Neural progenitor cell (in vitro differentiated cells): ENCODE measurements at regions not wholly inside any gene's neighbourhood (a gene's known extent, or its start where the extent isn't known, plus 50 kb on each side); places are given as distances from the start of the nearest gene placed in this dataset.

Experiments used
- DNase-seq: peaks from one replicate; pipeline ENCODE4 v3.0.0-alpha.2; 2016; ENCODE audit warnings: low spot score
- H2AFZ ChIP-seq: fragments of 200-600 bp; sonication (generic); replicated peaks from 2 replicates; pipeline ENCODE4 v1.6.1; 2016; ENCODE audit warnings: antibody characterized with exemption
- H3F3A ChIP-seq: fragments of 200-600 bp; sonication (generic); 2 replicates; pipeline ENCODE4 v1.6.1; 2016; ENCODE audit warnings: antibody characterized with exemption, low read depth
- H3K27ac ChIP-seq: fragments of 200-600 bp; sonication (generic); 2 replicates; pipeline ENCODE4 v1.5.1; 2016; ENCODE audit warnings: mild to moderate bottlenecking
- H3K27me3 ChIP-seq: fragments of 200-600 bp; sonication (generic); 2 replicates; pipeline ENCODE4 v1.6.1; 2016; ENCODE audit warnings: mild to moderate bottlenecking, moderate library complexity
- H3K36me3 ChIP-seq: fragments of 200-600 bp; sonication (generic); 2 replicates; pipeline ENCODE4 v1.5.1; 2016
- H3K4me1 ChIP-seq: fragments of 200-600 bp; sonication (generic); 2 replicates; pipeline ENCODE4 v1.6.1; 2016; ENCODE audit warnings: mixed run types
- H3K4me2 ChIP-seq: fragments of 200-600 bp; sonication (generic); 2 replicates; pipeline ENCODE4 v1.6.1; 2016
- H3K4me3 ChIP-seq: fragments of 200-600 bp; sonication (generic); 2 replicates; pipeline ENCODE4 v1.5.1; 2016
- H3K79me2 ChIP-seq: fragments of 200-600 bp; sonication (generic); 2 replicates; pipeline ENCODE4 v1.6.1; 2016; ENCODE audit warnings: low read depth
- H3K9ac ChIP-seq: fragments of 200-600 bp; sonication (generic); 2 replicates; pipeline ENCODE4 v1.6.1; 2016
- H3K9me3 ChIP-seq: fragments of 200-600 bp; sonication (generic); 2 replicates; pipeline ENCODE4 v1.5.1; 2016; ENCODE audit warnings: low read depth
- H4K20me1 ChIP-seq: fragments of 200-600 bp; sonication (generic); 2 replicates; pipeline ENCODE4 v1.6.1; 2016; ENCODE audit warnings: low read depth
- H3K27ac Mint-ChIP-seq: 3 replicates; pipeline ENCODE4 v1.8.0; 2021; ENCODE audit warnings: mixed read lengths
- H3K27me3 Mint-ChIP-seq: 2 replicates; pipeline ENCODE4 v1.8.0; 2022; ENCODE audit warnings: low read depth, mild to moderate bottlenecking, inconsistent platforms, moderate library complexity, mixed read lengths; ENCODE audit not compliant: insufficient read depth
- H3K36me3 Mint-ChIP-seq: 3 replicates; pipeline ENCODE4 v1.8.0; 2021; ENCODE audit warnings: mixed read lengths
- H3K4me1 Mint-ChIP-seq: 3 replicates; pipeline ENCODE4 v1.8.0; 2021; ENCODE audit warnings: mixed read lengths
- H3K4me3 Mint-ChIP-seq: 3 replicates; pipeline ENCODE4 v1.8.0; 2021; ENCODE audit warnings: mild to moderate bottlenecking, moderate library complexity, mixed read lengths
- H3K9me3 Mint-ChIP-seq: 3 replicates; pipeline ENCODE4 v1.8.0; 2020; ENCODE audit warnings: mixed read lengths
- EZH2 ChIP-seq: fragments of 200-600 bp; sonication (generic); IDR thresholded peaks from 2 replicates; pipeline ENCODE4 v1.6.1; 2017; ENCODE audit warnings: antibody characterized with exemption, mild to moderate bottlenecking, moderate library complexity
- EZH2phosphoT487 ChIP-seq: fragments of 200-600 bp; sonication (generic); IDR thresholded peaks from 2 replicates; pipeline ENCODE4 v1.6.1; 2017; ENCODE audit warnings: antibody characterized with exemption
- TF ChIP-seq, protein P1 (sequence below): fragments of 200-600 bp; sonication (generic); IDR thresholded peaks from 2 replicates; pipeline ENCODE4 v1.5.1; 2017; ENCODE audit warnings: antibody characterized with exemption, mild to moderate bottlenecking

DNA sequence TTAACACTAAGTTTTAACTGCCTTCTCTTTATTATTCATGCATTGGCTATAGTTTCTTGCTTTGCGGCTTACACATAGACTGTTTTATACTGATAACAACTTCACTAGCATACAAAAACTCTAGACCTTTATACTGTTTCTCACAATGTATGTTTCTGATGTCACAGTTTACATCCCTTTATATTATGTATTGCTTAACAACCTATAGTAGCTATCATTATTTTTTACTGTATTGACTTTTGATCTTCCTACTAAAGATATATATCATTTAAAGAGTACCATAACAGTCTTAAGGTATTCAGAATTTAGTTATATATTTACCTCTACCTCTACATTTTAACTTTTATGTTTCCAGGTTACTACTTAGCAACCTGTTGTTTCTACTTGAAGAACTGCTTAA is 543.3 kb upstream of the ARGLU1 start:
- Histone ChIP-seq H3K79me2 (no peaks in the 10 kb centered on the region), H3K36me3 (no peaks in the 10 kb centered on the region), H2AFZ (no peak overlapping the region), H3K4me2 (no peak overlapping the region), H3K4me3 (no peak overlapping the region), H3K9ac (no peak overlapping the region), H3K4me1 (peaks cover 4% of the 10 kb centered on the region), H3K9me3 (peaks cover 3% of the 10 kb centered on the region), H4K20me1 (no peaks in the 10 kb centered on the region), H3K27ac (no peak overlapping the region), H3F3A (no peaks in the 10 kb centered on the region), H3K27me3 (no peaks in the 10 kb centered on the region)
- no peak for TF ChIP-seq EZH2phosphoT487
- TF ChIP-seq EZH2 = no peak
- TF ChIP-seq, protein P1, sequence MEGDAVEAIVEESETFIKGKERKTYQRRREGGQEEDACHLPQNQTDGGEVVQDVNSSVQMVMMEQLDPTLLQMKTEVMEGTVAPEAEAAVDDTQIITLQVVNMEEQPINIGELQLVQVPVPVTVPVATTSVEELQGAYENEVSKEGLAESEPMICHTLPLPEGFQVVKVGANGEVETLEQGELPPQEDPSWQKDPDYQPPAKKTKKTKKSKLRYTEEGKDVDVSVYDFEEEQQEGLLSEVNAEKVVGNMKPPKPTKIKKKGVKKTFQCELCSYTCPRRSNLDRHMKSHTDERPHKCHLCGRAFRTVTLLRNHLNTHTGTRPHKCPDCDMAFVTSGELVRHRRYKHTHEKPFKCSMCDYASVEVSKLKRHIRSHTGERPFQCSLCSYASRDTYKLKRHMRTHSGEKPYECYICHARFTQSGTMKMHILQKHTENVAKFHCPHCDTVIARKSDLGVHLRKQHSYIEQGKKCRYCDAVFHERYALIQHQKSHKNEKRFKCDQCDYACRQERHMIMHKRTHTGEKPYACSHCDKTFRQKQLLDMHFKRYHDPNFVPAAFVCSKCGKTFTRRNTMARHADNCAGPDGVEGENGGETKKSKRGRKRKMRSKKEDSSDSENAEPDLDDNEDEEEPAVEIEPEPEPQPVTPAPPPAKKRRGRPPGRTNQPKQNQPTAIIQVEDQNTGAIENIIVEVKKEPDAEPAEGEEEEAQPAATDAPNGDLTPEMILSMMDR = no peak
- peaks cover 2% of the 10 kb centered on the region for H3K36me3 Mint-ChIP-seq
- DNase-seq = no peak
- peaks cover 6% of the 10 kb centered on the region for H3K4me1 Mint-ChIP-seq
- H3K4me3 Mint-ChIP-seq = no peak overlapping the region
- H3K27ac Mint-ChIP-seq = no peak overlapping the region
- H3K9me3 Mint-ChIP-seq = peaks cover 27% of the 10 kb centered on the region
- no peaks in the 10 kb centered on the region for H3K27me3 Mint-ChIP-seq

DNA sequence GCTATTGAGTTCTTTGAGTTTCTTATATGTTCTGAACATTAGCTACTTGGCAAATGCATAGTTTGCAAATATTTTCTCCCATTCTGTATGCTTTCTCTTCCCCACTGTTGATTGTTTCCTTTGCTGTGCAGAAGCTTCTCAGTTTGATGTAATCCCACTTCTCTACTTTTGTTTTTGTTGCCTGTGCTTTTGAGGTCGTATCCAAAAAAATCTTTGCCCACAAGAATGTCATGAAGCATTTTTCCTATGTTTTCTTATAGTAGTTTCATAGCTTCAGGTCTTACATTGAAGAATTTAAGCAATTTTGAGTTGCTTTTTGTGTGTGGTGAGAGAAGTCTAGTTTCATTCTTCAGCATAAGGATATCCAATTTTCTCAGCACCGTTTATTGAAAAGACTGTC is 536.7 kb upstream of the ARGLU1 start:
- H3K9me3 Mint-ChIP-seq = peaks cover 19% of the 10 kb centered on the region
- Histone ChIP-seq H4K20me1 (no peaks in the 10 kb centered on the region), H3K9me3 (peaks cover 3% of the 10 kb centered on the region), H3K36me3 (no peaks in the 10 kb centered on the region), H3K79me2 (no peaks in the 10 kb centered on the region), H2AFZ (peak overlapping the region; percentile 54), H3K27ac (no peak overlapping the region), H3K4me3 (no peak overlapping the region), H3K9ac (no peak overlapping the region), H3K27me3 (no peaks in the 10 kb centered on the region), H3K4me1 (peaks cover 6% of the 10 kb centered on the region), H3F3A (no peaks in the 10 kb centered on the region), H3K4me2 (no peak overlapping the region)
- no peak overlapping the region for H3K27ac Mint-ChIP-seq
- TF ChIP-seq EZH2 (no peak), EZH2phosphoT487 (no peak)
- TF ChIP-seq, protein P1 = no peak
- H3K27me3 Mint-ChIP-seq = peaks cover 2% of the 10 kb centered on the region
- no peak overlapping the region for H3K4me3 Mint-ChIP-seq
- DNase-seq = no peak
- peaks cover 7% of the 10 kb centered on the region for H3K4me1 Mint-ChIP-seq
- no peaks in the 10 kb centered on the region for H3K36me3 Mint-ChIP-seq

DNA sequence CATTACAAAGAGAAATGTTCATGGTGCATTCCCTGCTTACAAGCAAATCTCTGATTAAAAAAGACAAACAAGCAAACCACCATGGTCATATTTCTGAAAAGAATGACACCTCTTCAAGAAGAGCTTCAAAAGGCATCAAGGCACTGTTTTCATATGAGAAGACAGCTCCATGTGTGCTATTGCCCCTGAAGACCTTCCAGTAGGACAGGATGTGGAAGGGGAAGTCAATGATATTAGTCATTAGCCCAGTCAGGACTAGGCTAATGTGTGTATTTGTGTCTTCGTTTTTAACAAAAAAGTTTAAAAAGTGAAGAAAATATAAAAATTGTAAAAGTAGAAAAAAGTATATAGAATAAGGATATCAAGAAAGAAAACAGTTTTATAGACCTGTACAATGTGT is 534.7 kb upstream of the ARGLU1 start:
- Histone ChIP-seq H3K4me2 (no peak overlapping the region), H4K20me1 (no peaks in the 10 kb centered on the region), H3K27me3 (no peaks in the 10 kb centered on the region), H3K9ac (no peak overlapping the region), H3K27ac (no peak overlapping the region), H3F3A (peaks cover 12% of the 10 kb centered on the region), H3K79me2 (no peaks in the 10 kb centered on the region), H3K36me3 (no peaks in the 10 kb centered on the region), H3K4me3 (no peak overlapping the region), H3K4me1 (peaks cover 23% of the 10 kb centered on the region), H3K9me3 (no peaks in the 10 kb centered on the region), H2AFZ (no peak overlapping the region)
- TF ChIP-seq EZH2 (no peak), EZH2phosphoT487 (no peak)
- TF ChIP-seq, protein P1 = no peak
- H3K4me3 Mint-ChIP-seq = no peak overlapping the region
- H3K27me3 Mint-ChIP-seq = peaks cover 2% of the 10 kb centered on the region
- H3K9me3 Mint-ChIP-seq = peaks cover 3% of the 10 kb centered on the region
- no peak for DNase-seq
- H3K27ac Mint-ChIP-seq = no peak overlapping the region
- H3K4me1 Mint-ChIP-seq = peaks cover 21% of the 10 kb centered on the region
- no peaks in the 10 kb centered on the region for H3K36me3 Mint-ChIP-seq

DNA sequence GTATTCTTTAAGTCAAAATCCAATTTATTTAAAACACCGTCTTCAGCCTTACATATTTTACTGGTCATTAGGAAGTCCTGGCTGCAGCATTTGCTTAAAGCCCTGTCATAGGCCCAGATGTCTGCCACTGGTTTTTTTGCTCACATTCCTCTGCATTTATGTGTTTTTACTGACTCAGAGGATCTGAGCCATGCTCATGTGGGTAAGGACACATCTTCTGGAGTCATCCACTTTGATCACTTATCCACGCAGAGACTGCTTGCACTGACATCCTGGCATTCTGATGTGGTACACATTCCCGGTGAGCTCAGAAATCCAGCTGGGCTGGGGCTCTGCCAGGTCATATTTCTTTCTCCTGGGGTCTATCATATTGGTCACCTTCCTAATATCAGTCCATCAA is 531.7 kb upstream of the ARGLU1 start:
- no peak overlapping the region for H2AFZ ChIP-seq

More for the DNA sequence above, 531.7 kb upstream of the ARGLU1 start:
- H3K9me3 ChIP-seq = no peaks in the 10 kb centered on the region
- Mint-ChIP-seq H3K27me3 (peaks cover 2% of the 10 kb centered on the region), H3K4me3 (no peak overlapping the region), H3K4me1 (peaks cover 28% of the 10 kb centered on the region), H3K36me3 (no peaks in the 10 kb centered on the region), H3K27ac (no peak overlapping the region), H3K9me3 (no peaks in the 10 kb centered on the region)
- H4K20me1 ChIP-seq = no peaks in the 10 kb centered on the region
- no peak overlapping the region for H3K4me3 ChIP-seq
- H3K9ac ChIP-seq = no peak overlapping the region
- H3F3A ChIP-seq = peaks cover 14% of the 10 kb centered on the region
- no peak for DNase-seq
- H3K79me2 ChIP-seq = no peaks in the 10 kb centered on the region
- H3K27ac ChIP-seq = no peak overlapping the region
- H3K36me3 ChIP-seq = no peaks in the 10 kb centered on the region
- no peaks in the 10 kb centered on the region for H3K27me3 ChIP-seq
- no peak overlapping the region for H3K4me2 ChIP-seq
- peaks cover 31% of the 10 kb centered on the region for H3K4me1 ChIP-seq
- TF ChIP-seq EZH2phosphoT487 (no peak), EZH2 (no peak)
- TF ChIP-seq, protein P1 = no peak
